ENCODE measurements at regions not wholly inside any gene's neighbourhood (a gene's known extent, or its start where the extent isn't known, plus 50 kb on each side); places are given as distances from the start of the nearest gene placed in this dataset.

- no peak overlapping the region for H2BK120ac ChIP-seq (replicated peaks; ENCODE audit: low read depth, low read length)
- H3K9me3 ChIP-seq (ENCODE audit: insufficient read depth in 2 of 2, low read depth in 1 of 2, low read length in 1 of 2): no peaks in the 10 kb centered on the region
- H4K91ac ChIP-seq (replicated peaks; ENCODE audit: insufficient read length, low read length): no peak overlapping the region
- no peaks in the 10 kb centered on the region for H3K4me1 ChIP-seq (replicated peaks in 1 of 4; ENCODE audit: control insufficient read depth in 3 of 4, insufficient read depth in 4 of 4, low read length in 3 of 4)
- ChIA-PET POLR2A (ENCODE audit: partially characterized antibody) (no interaction called here), CTCF (ENCODE audit: partially characterized antibody) (no interaction called here)
- H3K36me3 ChIP-seq (ENCODE audit: control insufficient read depth in 2 of 4, insufficient read depth in 4 of 4, low read length in 3 of 4): no peaks in the 10 kb centered on the region
- no peak overlapping the region for H3K4ac ChIP-seq (replicated peaks; ENCODE audit: insufficient read length, low read depth, low read length)
- H3K79me2 ChIP-seq (ENCODE audit: control insufficient read depth in 1 of 2, insufficient read depth in 2 of 2, low read length in 2 of 2): no peaks in the 10 kb centered on the region
- no peak overlapping the region for H3K18ac ChIP-seq (ENCODE audit: extremely low read depth, low read length)
- TF ChIP-seq POLR2AphosphoS5 (IDR thresholded peaks at IDR 0.05; ENCODE audit: low read depth, low read length) (no peak), HDAC2 (IDR thresholded peaks at IDR 0.05; ENCODE audit: borderline replicate concordance in 1 of 2, low read depth in 2 of 2, low read length in 2 of 2) (no peak), SIX5 (IDR thresholded peaks at IDR 0.05; ENCODE audit: low read depth, low read length) (no peak), EGR1 (IDR thresholded peaks at IDR 0.05; ENCODE audit: borderline replicate concordance, low read depth, low read length) (no peak), TAF1 (IDR thresholded peaks at IDR 0.05; ENCODE audit: low read depth, low read length) (no peak), SIN3A (conservative IDR thresholded peaks at IDR 0.05 in 1 of 2, IDR thresholded peaks at IDR 0.05 in 1 of 2; ENCODE audit: low read depth in 1 of 2, low read length in 2 of 2) (no peak), SP4 (IDR thresholded peaks at IDR 0.05; ENCODE audit: low read length) (no peak), YY1 (IDR thresholded peaks at IDR 0.05; ENCODE audit: low read depth, low read length) (no peak), SP2 (IDR thresholded peaks at IDR 0.05; ENCODE audit: low read length) (no peak), ASH2L (IDR thresholded peaks at IDR 0.05; ENCODE audit: low read length) (no peak), SAP30 (IDR thresholded peaks at IDR 0.05; ENCODE audit: insufficient read depth, insufficient replicate concordance, low read length) (no peak), KDM4A (IDR thresholded peaks at IDR 0.05; ENCODE audit: low read depth, low read length, severe bottlenecking) (no peak), SUZ12 (IDR thresholded peaks at IDR 0.05; ENCODE audit: low read length) (no peak), ZNF274 (IDR thresholded peaks at IDR 0.05; ENCODE audit: borderline replicate concordance, extremely low read depth, low read length) (no peak), CTBP2 (IDR thresholded peaks at IDR 0.05; ENCODE audit: borderline replicate concordance, insufficient read depth, insufficient read length, low read length) (no peak), GABPA (IDR thresholded peaks at IDR 0.05; ENCODE audit: borderline replicate concordance, insufficient read depth, low read length) (no peak)
- H2BK15ac ChIP-seq (ENCODE audit: low read length): no peak overlapping the region
- no peak overlapping the region for H2AK5ac ChIP-seq (ENCODE audit: low read depth, low read length)
- H3K79me1 ChIP-seq (ENCODE audit: low read depth, low read length): no peaks in the 10 kb centered on the region
- H2BK12ac ChIP-seq (ENCODE audit: low read depth, low read length): no peak overlapping the region
- H2BK5ac ChIP-seq (ENCODE audit: low read depth, low read length): no peak overlapping the region
- H2AFZ ChIP-seq (ENCODE audit: low read length): no peak overlapping the region
- no peak overlapping the region for H3K27ac ChIP-seq (ENCODE audit: low read depth, low read length)
- H4K8ac ChIP-seq (ENCODE audit: extremely low read depth, insufficient read depth, low read length): no peak overlapping the region
- H4K5ac ChIP-seq (ENCODE audit: insufficient read length, low read depth, low read length): no peak overlapping the region
- H2BK20ac ChIP-seq (ENCODE audit: low read length): no peak overlapping the region
- no peak overlapping the region for H3K23ac ChIP-seq (ENCODE audit: insufficient read length)
- no peak overlapping the region for H3K14ac ChIP-seq (ENCODE audit: insufficient read length)
- H3K4me3 ChIP-seq (ENCODE audit: extremely low read depth in 1 of 4, insufficient read depth in 2 of 4, low read depth in 3 of 4, low read length in 4 of 4): no peak overlapping the region
- no peaks in the 10 kb centered on the region for H3K27me3 ChIP-seq (replicated peaks in 1 of 4; ENCODE audit: control insufficient read depth in 3 of 4, extremely low read depth in 1 of 4, insufficient read depth in 3 of 4, low read length in 3 of 4)
- DNase-seq (ENCODE audit: low read depth in 1 of 2, low spot score in 2 of 2) (no peak), FAIRE-seq (no peak)
- no peaks in the 10 kb centered on the region for H3K23me2 ChIP-seq (ENCODE audit: low read depth, low read length)
- no peaks in the 10 kb centered on the region for H4K20me1 ChIP-seq (replicated peaks in 1 of 2; ENCODE audit: control insufficient read depth in 1 of 2, insufficient read depth in 2 of 2, low read length in 2 of 2)
- no peak overlapping the region for H3K9ac ChIP-seq (replicated peaks in 1 of 4; ENCODE audit: extremely low read depth in 1 of 4, low read depth in 3 of 4, low read length in 3 of 4)
- H3K4me2 ChIP-seq (ENCODE audit: insufficient read depth in 1 of 2, low read depth in 2 of 2, low read length in 2 of 2): no peak overlapping the region
- WGBS, 2 experiments (ENCODE audit: extremely low coverage in 1 of 2, insufficient coverage in 1 of 2, insufficient read length in 1 of 2, insufficient replicate concordance in 2 of 2, low coverage in 1 of 2, low lambda C conversion rate in 2 of 2, missing lambda C conversion rate in 1 of 2): 92% methylated on average over 5 of the region's 5 CpGs; no CpG with 5 or more reads in 1 of the 2 experiments
- no peak overlapping the region for H3K56ac ChIP-seq (replicated peaks; ENCODE audit: insufficient read length, low read depth, low read length)
These were observed 802.1 kb upstream of the FAM98A start for GRCh38 chr2:34401186-34401585.

Data from H1 (cell line).